GM12878 (cell line): ENCODE measurements at regions not wholly inside any gene's neighbourhood (a gene's known extent, or its start where the extent isn't known, plus 50 kb on each side); places are given as distances from the start of the nearest gene placed in this dataset.

Experiments used
- BRCA1 ChIP-seq: IDR thresholded peaks from 2 replicates; pipeline ENCODE4 v1.6.1; 2011; ENCODE audit warnings: low read depth, low read length, improper control_type of control experiment
- CHD1 ChIP-seq: IDR thresholded peaks from 2 replicates; pipeline ENCODE4 v1.6.1; 2012; ENCODE audit warnings: low read depth, low read length, improper control_type of control experiment
- CTCF ChIP-seq, 3 experiments: IDR thresholded peaks in 2 of 3; conservative IDR thresholded peaks in 1 of 3; 2 replicates each; pipeline ENCODE4 v1.5.1; 2011; ENCODE audit warnings: low read depth in 3 of 3, low read length in 3 of 3, mild to moderate bottlenecking in 3 of 3, control low read depth in 2 of 3, moderate library complexity in 2 of 3, inconsistent platforms in 1 of 3, mixed read lengths in 1 of 3; ENCODE audit not compliant: control insufficient read depth in 2 of 3, insufficient read depth in 1 of 3; ENCODE audit errors: extremely low read depth in 1 of 3
- DPF2 ChIP-seq: fragments of 450-650 bp; IDR thresholded peaks from 2 replicates; pipeline ENCODE4 v1.6.1; 2017; ENCODE audit warnings: mild to moderate bottlenecking
- GATAD2B ChIP-seq: fragments of 450-650 bp; conservative IDR thresholded peaks from 2 replicates; pipeline ENCODE4 v1.6.1; 2017; ENCODE audit warnings: low read depth, mild to moderate bottlenecking, moderate library complexity
- POLR2A ChIP-seq: IDR thresholded peaks from 2 replicates; pipeline ENCODE4 v1.6.1; 2011; ENCODE audit warnings: low read depth, mild to moderate bottlenecking, low read length
- RAD21 ChIP-seq: IDR thresholded peaks from 2 replicates; pipeline ENCODE4 v1.6.1; 2011; ENCODE audit warnings: mild to moderate bottlenecking, low read depth, low read length, moderate library complexity; ENCODE audit not compliant: insufficient read depth
- RFX5 ChIP-seq: IDR thresholded peaks from 2 replicates; pipeline ENCODE4 v1.6.1; 2011; ENCODE audit warnings: low read depth, low read length, improper control_type of control experiment
- ZBTB33 ChIP-seq: fragments of 450-650 bp; IDR thresholded peaks from 2 replicates; pipeline ENCODE4 v1.6.1; 2017; ENCODE audit warnings: mild to moderate bottlenecking

GRCh38 chr12:73072214-73072613 lies 800.0 kb downstream of the TRHDE start:
- no peak for TF ChIP-seq GATAD2B
- no peak for TF ChIP-seq CHD1
- TF ChIP-seq CTCF (IDR thresholded peaks at IDR 0.05 in 2 of 3, conservative IDR thresholded peaks at IDR 0.05 in 1 of 3; ENCODE audit: control insufficient read depth in 2 of 3, extremely low read depth in 1 of 3, insufficient read depth in 1 of 3, low read depth in 3 of 3, low read length in 3 of 3): no peak
- no peak for TF ChIP-seq RAD21
- TF ChIP-seq ZBTB33: no peak
- TF ChIP-seq DPF2: no peak
- no peak for TF ChIP-seq POLR2A
- TF ChIP-seq RFX5: no peak
- no peak for TF ChIP-seq BRCA1
